Pancreas (tissue), 10 donors: ENCODE measurements at regions not wholly inside any gene's neighbourhood (a gene's known extent, or its start where the extent isn't known, plus 50 kb on each side); places are given as distances from the start of the nearest gene placed in this dataset.

Experiments
- ATAC-seq, 4 donors: fragments of 200-7000 bp; cut with Tn5 transposase; one replicate each; pipeline versions ENCODE4 v1.8.0 to v1.9.1; 2020; ENCODE audit warnings: mild to moderate bottlenecking in 4 of 4, moderate library complexity in 4 of 4
- DNase-seq, 6 donors: peaks; one replicate each; pipeline ENCODE4 v3.0.0-alpha.2; 2020
- FAIRE-seq: peaks from 2 replicates; lab custom pipeline; 2012; peaks lifted over from hg19 to GRCh38; lab: Jason Lieb, UNC
- H3K27ac ChIP-seq, 4 donors: fragments of 200-600 bp; sonication (generic); 1 replicate in 3 of 4; 2 replicates in 1 of 4; pipeline versions ENCODE4 v1.5.0 to v1.8.0; 2020
- H3K27me3 ChIP-seq, 4 donors: fragments of 200-600 bp; one replicate each; pipeline ENCODE4 v1.8.0; 2021
- H3K36me3 ChIP-seq, 3 donors: fragments of 200-600 bp; sonication (generic) in 1 of 3; one replicate each; pipeline versions ENCODE4 v1.5.0 to v1.8.0; 2020 to 2021
- H3K4me1 ChIP-seq, 3 donors: fragments of 200-600 bp; one replicate each; pipeline ENCODE4 v1.8.0; 2021
- H3K4me3 ChIP-seq, 4 donors: fragments of 200-600 bp; sonication (generic) in 2 of 4; one replicate each; pipeline versions ENCODE4 v1.5.0 to v1.8.0; 2020 to 2021
- H3K9me3 ChIP-seq, 4 donors: fragments of 200-600 bp; one replicate each; pipeline ENCODE4 v1.8.0; 2021
- CTCF ChIP-seq, 4 donors: fragments of 200-600 bp; sonication (generic) in 3 of 4; IDR thresholded peaks; one replicate each; pipeline versions ENCODE4 v1.5.0 to v1.8.0; 2021; ENCODE audit warnings: antibody characterized with exemption in 4 of 4
- WGBS, 2 donors: extraction: QIAGEN DNeasy Blood & Tissue Kit; methylation state at CpG; one replicate each; pipeline ENCODE4 v1.1.7; 2013; 5-methylcytosine and 5-hydroxymethylcytosine counted together
- intact Hi-C, 3 donors: fragments of 100-400 bp; cut with DNase I; formaldehyde crosslinking; loops; one replicate each; pipeline versions ENCODE4 v1.11.1 to v1.14.2; 2022
- donor health status: healthy with polysubstance abuse.
- donor health status: DM: no; HTN: no; CAD: no; lungs with moderate emphysema.
- donor health status: DM: no; HTN: no; CAD: no.
- donor health status: control.
- donor health status: control.
- donor health status: Bipolar disorder and iron deficiency.
- donor health status: DM: yes; HTN: yes; CAD: no.
- donor health status: DM: no; HTN: no; CAD: no.
- donor health status: DM: no; HTN: no; CAD: no.
- donor health status: DM: yes; HTN: yes; CAD: no.

GRCh38 chr11:70737816-70738630, 339.7 kb downstream of the CTTN start:
- WGBS, 2 donors, result 93 to 94% methylated on average over 31 of the region's 31 CpGs
- H3K9me3 ChIP-seq, result no peaks in the 10 kb centered on the region
- DNase-seq, result peak in 1 of 6 donors; percentile 45

GRCh38 chr11:70738661-70739060, 340.3 kb downstream of the CTTN start:
- FAIRE-seq, result no peak

More at GRCh38 chr11:70737816-70738630, 339.7 kb downstream of the CTTN start:
- Histone ChIP-seq H3K36me3 (no peaks in the 10 kb centered on the region), H3K27me3 (no peaks in the 10 kb centered on the region), H3K4me1 (no peaks in the 10 kb centered on the region), H3K4me3 (no peak overlapping the region), H3K27ac (no peak overlapping the region)
- ATAC-seq, result no peak
- no peak for TF ChIP-seq CTCF (IDR thresholded peaks at IDR 0.05)
- no peak for FAIRE-seq
- intact Hi-C loops, result no loop called here

GRCh38 chr11:70739091-70739490, 340.8 kb downstream of the CTTN start:
- no peak for ATAC-seq
- intact Hi-C loops, result no loop called here
- H3K27ac ChIP-seq, result no peak overlapping the region
- no peaks in the 10 kb centered on the region for H3K4me1 ChIP-seq
- H3K9me3 ChIP-seq, result no peaks in the 10 kb centered on the region
- DNase-seq, result peak in 1 of 6 donors; percentile 23
- no peaks in the 10 kb centered on the region for H3K27me3 ChIP-seq
- TF ChIP-seq CTCF (IDR thresholded peaks at IDR 0.05), result no peak
- no peak overlapping the region for H3K4me3 ChIP-seq
- no peaks in the 10 kb centered on the region for H3K36me3 ChIP-seq
- WGBS, 2 donors, result 97 to 98% methylated on average over 7 to 8 of the region's 8 CpGs
- no peak for FAIRE-seq

More at GRCh38 chr11:70738661-70739060, 340.3 kb downstream of the CTTN start:
- no peak overlapping the region for H3K27ac ChIP-seq
- H3K27me3 ChIP-seq, result no peaks in the 10 kb centered on the region
- DNase-seq, result peak in 1 of 6 donors; percentile 45
- ATAC-seq, result no peak
- WGBS, 2 donors, result 93 to 97% methylated on average over 12 of the region's 12 CpGs
- H3K4me3 ChIP-seq, result no peak overlapping the region
- H3K4me1 ChIP-seq, result no peaks in the 10 kb centered on the region
- no peak for TF ChIP-seq CTCF (IDR thresholded peaks at IDR 0.05)
- intact Hi-C loops, result no loop called here
- H3K9me3 ChIP-seq, result no peaks in the 10 kb centered on the region
- H3K36me3 ChIP-seq, result no peaks in the 10 kb centered on the region

- no peaks in the 10 kb centered on the region for H3K36me3 ChIP-seq
- DNase-seq (peak in 1 of 6 donors; percentile 35), ATAC-seq (no peak), FAIRE-seq (no peak)
- H3K4me3 ChIP-seq, result no peak overlapping the region
- H3K27me3 ChIP-seq, result no peaks in the 10 kb centered on the region
- no peaks in the 10 kb centered on the region for H3K4me1 ChIP-seq
- 82 to 84% methylated on average over 20 of the region's 20 CpGs for WGBS, 2 donors
- no peak overlapping the region for H3K27ac ChIP-seq
- intact Hi-C loops, result loop anchor here in 1 of 3 donors (10.0 kb wide), 1 partner anchor 65 kb away; no protein-coding TSS in a partner anchor
- no peak for TF ChIP-seq CTCF (IDR thresholded peaks at IDR 0.05)
- H3K9me3 ChIP-seq, result no peaks in the 10 kb centered on the region
These were observed 341.6 kb downstream of the CTTN start for GRCh38 chr11:70739811-70740487.
